Keratinocyte (primary cell): ENCODE measurements at regions not wholly inside any gene's neighbourhood (a gene's known extent, or its start where the extent isn't known, plus 50 kb on each side); places are given as distances from the start of the nearest gene placed in this dataset.

Experiments used
- DNase-seq: peaks from one replicate; pipeline ENCODE4 v3.0.0-alpha.2; 2011; ENCODE audit warnings: low read depth, missing footprints, low spot score
- FAIRE-seq: peaks from 2 replicates; lab custom pipeline; 2011; peaks lifted over from hg19 to GRCh38; lab: Jason Lieb, UNC
- H2AFZ ChIP-seq: 2 replicates; pipeline ENCODE4 v1.6.0; 2012; ENCODE audit warnings: low read length, control low read depth, inconsistent platforms; ENCODE audit not compliant: control insufficient read depth
- H3K27ac ChIP-seq: 2 replicates; pipeline ENCODE4 v1.5.1; 2011; ENCODE audit warnings: low read length; ENCODE audit not compliant: control insufficient read depth, insufficient read depth
- H3K27me3 ChIP-seq: 3 replicates; pipeline ENCODE4 v1.6.0; 2011; ENCODE audit warnings: low read length; ENCODE audit not compliant: control insufficient read depth, insufficient read depth; ENCODE audit errors: extremely low read depth
- H3K36me3 ChIP-seq, 2 experiments: 2 replicates in 1 of 2; 3 replicates in 1 of 2; pipeline ENCODE4 v1.5.1; 2011; ENCODE audit warnings: low read length in 2 of 2, mild to moderate bottlenecking in 1 of 2; ENCODE audit not compliant: control insufficient read depth in 2 of 2, insufficient read depth in 2 of 2; ENCODE audit errors: extremely low read depth in 1 of 2
- H3K4me1 ChIP-seq: 3 replicates; pipeline ENCODE4 v1.5.1; 2011; ENCODE audit warnings: low read length; ENCODE audit not compliant: control insufficient read depth, insufficient read depth; ENCODE audit errors: extremely low read depth
- H3K4me2 ChIP-seq: 3 replicates; pipeline ENCODE4 v1.6.0; 2011; ENCODE audit warnings: low read depth, low read length; ENCODE audit not compliant: control insufficient read depth, insufficient read depth; ENCODE audit errors: extremely low read depth
- H3K4me3 ChIP-seq, 3 experiments: fragments of 200-600 bp in 1 of 3; sonication (generic) in 1 of 3; 2 replicates in 2 of 3; 3 replicates in 1 of 3; pipeline ENCODE4 v1.5.1; 2011 to 2016; ENCODE audit warnings: low read length in 3 of 3, mild to moderate bottlenecking in 3 of 3, control low read depth in 2 of 3, inconsistent platforms in 1 of 3, low read depth in 1 of 3, mixed read lengths in 1 of 3, mixed run types in 1 of 3, moderate library complexity in 1 of 3; ENCODE audit not compliant: control insufficient read depth in 2 of 3, insufficient read depth in 2 of 3; ENCODE audit errors: extremely low read depth in 1 of 3
- H3K79me2 ChIP-seq: 2 replicates; pipeline ENCODE4 v1.6.0; 2012; ENCODE audit warnings: low read length; ENCODE audit not compliant: control insufficient read depth, insufficient read depth
- H3K9ac ChIP-seq: 3 replicates; pipeline ENCODE4 v1.6.0; 2011; ENCODE audit warnings: low read length; ENCODE audit not compliant: control insufficient read depth, insufficient read depth; ENCODE audit errors: extremely low read depth
- H3K9me1 ChIP-seq: 3 replicates; pipeline ENCODE4 v1.6.0; 2011; ENCODE audit warnings: low read length; ENCODE audit not compliant: control insufficient read depth, insufficient read depth; ENCODE audit errors: extremely low read depth
- H3K9me3 ChIP-seq: 2 replicates; pipeline ENCODE4 v1.5.1; 2012; ENCODE audit warnings: low read depth, low read length; ENCODE audit not compliant: control insufficient read depth
- H4K20me1 ChIP-seq: 3 replicates; pipeline ENCODE4 v1.6.0; 2011; ENCODE audit warnings: low read length; ENCODE audit not compliant: control insufficient read depth, insufficient read depth; ENCODE audit errors: extremely low read depth
- CTCF ChIP-seq, 3 experiments: IDR thresholded peaks in 1 of 3; conservative IDR thresholded peaks in 1 of 3; optimal IDR thresholded peaks in 1 of 3; 2 replicates in 2 of 3; 3 replicates in 1 of 3; pipeline versions ENCODE3 to v1.5.1; 2011; ENCODE audit warnings: low read length in 3 of 3, mild to moderate bottlenecking in 3 of 3, moderate library complexity in 2 of 3, control low read depth in 1 of 3, inconsistent platforms in 1 of 3; ENCODE audit not compliant: insufficient read depth in 2 of 3; ENCODE audit errors: extremely low read depth in 1 of 3
- EZH2 ChIP-seq: IDR thresholded peaks from one replicate; pipeline ENCODE4 v1.6.1; 2012; ENCODE audit warnings: inconsistent platforms, mild to moderate bottlenecking, low read length, moderate library complexity
- dilution Hi-C: fragments of 300-500 bp; cut with MboI; formaldehyde crosslinking; loops from one replicate; pipeline ENCODE4 v1.7.0; 2020; ENCODE audit warnings: low sequenced_read_pairs; ENCODE audit not compliant: extremely low pct_ligation_motif_present

DNA sequence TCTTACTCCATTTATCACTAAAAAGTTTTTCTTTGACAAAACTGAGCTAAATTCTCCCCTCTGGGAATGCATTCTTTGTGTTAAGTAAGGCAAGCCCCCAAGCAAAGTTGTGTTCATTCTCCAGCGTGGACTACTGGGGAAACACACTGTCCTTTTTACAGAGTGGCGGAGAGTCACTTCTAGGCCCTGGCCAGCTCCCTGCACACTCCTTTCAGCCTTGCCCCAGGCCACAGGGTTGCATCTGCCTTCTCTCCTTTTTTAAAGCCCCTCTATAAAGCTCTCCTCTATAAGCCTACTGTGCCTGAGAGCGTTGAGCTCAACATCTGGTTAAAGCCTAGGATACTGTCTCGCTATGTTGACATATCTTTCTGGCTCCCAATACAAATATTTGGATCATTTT, 803.4 kb downstream of the PCDH17 start:
- no peak overlapping the region for H3K9ac ChIP-seq
- dilution Hi-C loops: no loop called here
- H3K27me3 ChIP-seq: no peaks in the 10 kb centered on the region
- no peak overlapping the region for H3K27ac ChIP-seq
- TF ChIP-seq CTCF (optimal IDR thresholded peaks at IDR 0.05 in 1 of 3, IDR thresholded peaks at IDR 0.05 in 1 of 3, conservative IDR thresholded peaks at IDR 0.05 in 1 of 3; ENCODE audit: extremely low read depth in 1 of 3, insufficient read depth in 2 of 3, low read length in 3 of 3) (no peak), EZH2 (no peak)
- no peak overlapping the region for H2AFZ ChIP-seq
- FAIRE-seq (no peak), DNase-seq (no peak)
- no peaks in the 10 kb centered on the region for H3K9me3 ChIP-seq
- H3K36me3 ChIP-seq: no peaks in the 10 kb centered on the region
- H3K4me3 ChIP-seq: no peak overlapping the region
- no peaks in the 10 kb centered on the region for H4K20me1 ChIP-seq
- no peak overlapping the region for H3K4me2 ChIP-seq
- H3K9me1 ChIP-seq: no peaks in the 10 kb centered on the region
- H3K4me1 ChIP-seq: no peaks in the 10 kb centered on the region
- no peaks in the 10 kb centered on the region for H3K79me2 ChIP-seq

- FAIRE-seq (no peak), DNase-seq (no peak)
- Histone ChIP-seq H3K9me3 (no peaks in the 10 kb centered on the region), H3K4me2 (no peak overlapping the region), H3K4me3 (no peak overlapping the region), H4K20me1 (no peaks in the 10 kb centered on the region), H3K9ac (no peak overlapping the region), H3K27ac (no peak overlapping the region), H3K79me2 (no peaks in the 10 kb centered on the region), H3K36me3 (no peaks in the 10 kb centered on the region), H2AFZ (no peak overlapping the region), H3K27me3 (no peaks in the 10 kb centered on the region), H3K9me1 (no peaks in the 10 kb centered on the region), H3K4me1 (no peaks in the 10 kb centered on the region)
- no peak for TF ChIP-seq CTCF (optimal IDR thresholded peaks at IDR 0.05 in 1 of 3, IDR thresholded peaks at IDR 0.05 in 1 of 3, conservative IDR thresholded peaks at IDR 0.05 in 1 of 3; ENCODE audit: extremely low read depth in 1 of 3, insufficient read depth in 2 of 3, low read length in 3 of 3)
- no peak for TF ChIP-seq EZH2
- dilution Hi-C loops: no loop called here
Measured at GRCh38 chr13:58437427-58437826, 805.9 kb downstream of the PCDH17 start.
